ENCODE measurements at regions not wholly inside any gene's neighbourhood (a gene's known extent, or its start where the extent isn't known, plus 50 kb on each side); places are given as distances from the start of the nearest gene placed in this dataset.
A peak's percentile ranks its signal among the peaks of the same experiment; 100 is the strongest.

DNA sequence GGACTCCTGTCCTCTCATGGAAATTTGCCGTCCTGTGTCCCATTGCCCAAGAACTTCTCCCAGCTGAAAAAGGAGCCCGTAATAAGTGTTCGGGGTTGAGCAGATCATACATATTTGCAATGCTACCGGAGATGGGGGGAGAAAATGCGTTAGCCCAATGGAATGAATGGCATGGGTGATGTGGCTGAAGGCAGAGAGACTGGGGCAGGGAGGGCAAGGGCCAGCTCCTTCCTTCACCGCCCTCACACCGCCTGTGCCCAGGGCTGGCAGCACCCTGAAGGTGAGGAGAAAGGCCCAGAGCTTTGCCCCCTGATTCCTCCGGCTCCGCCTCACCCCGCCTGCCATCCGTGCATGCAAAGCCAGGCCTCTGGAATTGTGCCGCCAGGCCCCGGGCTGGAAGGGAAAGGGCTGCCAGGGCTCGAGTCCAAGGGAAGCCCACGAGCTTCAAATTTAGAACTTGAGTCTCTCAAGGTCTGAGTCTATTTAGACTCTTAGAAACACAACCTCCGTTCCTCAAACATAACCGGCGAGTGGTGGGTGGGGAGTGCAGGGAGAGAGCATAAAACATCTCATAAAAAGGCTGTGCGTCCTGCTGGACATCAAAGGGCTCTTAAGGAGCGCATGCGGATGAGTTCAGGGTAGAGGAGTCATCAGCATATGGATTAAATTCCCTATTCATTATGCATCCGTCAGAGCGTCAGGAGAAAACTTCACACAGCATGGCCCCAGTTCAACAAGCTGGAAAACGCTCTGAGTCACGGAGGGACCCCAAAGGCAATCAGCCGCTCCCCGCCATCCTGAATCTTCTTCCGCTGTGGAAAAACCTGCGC lies 121.7 kb upstream of the GLI2 start:
- intact Hi-C loops (cut with DNase I), result no loop called here
- peak; percentile 30 for DNase-seq
- no peak for ATAC-seq (ENCODE audit: poor library complexity)

DNA sequence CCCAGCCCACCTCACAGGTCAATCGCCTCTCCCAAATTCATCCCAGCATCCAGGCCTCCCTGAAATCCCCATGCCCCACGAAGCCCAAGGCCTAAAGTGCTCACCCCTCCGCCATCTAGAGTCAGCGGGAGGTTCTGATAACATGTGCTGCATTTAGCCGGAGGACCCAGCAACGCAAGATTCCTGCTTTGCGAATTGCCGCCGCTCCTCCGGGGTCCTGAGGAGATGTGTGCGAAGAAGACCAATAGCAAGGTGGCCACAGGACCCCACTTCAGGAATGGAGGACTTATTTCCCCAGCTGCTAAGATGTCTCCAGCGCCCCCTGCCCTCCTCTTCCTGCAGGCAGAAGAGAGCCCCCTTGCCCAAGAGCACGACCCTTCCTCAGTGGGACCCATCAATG lies 120.8 kb upstream of the GLI2 start:
- peak; percentile 38 for DNase-seq
- no peak for ATAC-seq (ENCODE audit: poor library complexity)
- intact Hi-C loops (cut with DNase I), result no loop called here

- ATAC-seq (ENCODE audit: poor library complexity), result no peak
- no peak for DNase-seq
- intact Hi-C loops (cut with DNase I), result no loop called here
Measured at GRCh38 chr2:120616261-120616660, 119.4 kb upstream of the GLI2 start.

DNA sequence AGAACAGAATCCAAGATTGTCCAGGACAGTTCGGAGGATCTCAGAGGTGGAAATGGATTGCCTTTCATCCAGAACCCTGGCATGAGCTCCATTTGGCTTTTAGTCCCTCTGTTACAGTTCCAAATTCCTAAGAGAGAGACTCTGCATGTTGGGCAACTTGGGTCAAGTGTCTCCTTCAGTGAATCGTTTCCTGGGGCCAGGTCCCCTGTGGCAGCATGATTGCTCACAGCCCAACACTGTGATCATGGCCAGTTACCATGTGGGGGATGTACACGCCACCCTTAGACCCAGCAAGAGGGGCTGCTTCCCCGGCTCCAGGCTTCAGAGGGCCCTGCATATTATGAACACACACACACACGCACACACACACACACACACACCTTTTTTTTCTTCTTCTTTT lies 118.6 kb upstream of the GLI2 start:
- intact Hi-C loops (cut with DNase I), result no loop called here
- DNase-seq, result no peak
- peak; percentile 59 for ATAC-seq (ENCODE audit: poor library complexity)

DNA sequence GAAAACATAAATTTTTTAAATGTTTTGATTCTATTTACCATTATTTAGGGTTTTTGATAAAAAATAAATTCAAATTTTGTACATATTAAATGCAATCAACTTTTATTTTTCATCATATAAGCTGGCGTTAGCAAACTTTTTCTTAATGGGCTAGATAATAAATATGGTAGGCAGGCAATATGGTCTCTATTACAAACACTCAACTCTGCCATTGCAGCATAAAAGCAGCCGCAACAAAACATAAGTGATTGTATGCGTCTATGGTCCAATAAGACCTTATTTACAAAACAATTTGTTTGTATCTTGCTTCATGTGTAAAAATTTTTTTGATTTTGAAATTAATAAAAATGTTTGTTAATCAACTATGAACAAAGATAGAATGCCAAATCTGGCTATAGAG lies 116.8 kb upstream of the GLI2 start:
- intact Hi-C loops (cut with DNase I), result no loop called here
- DNase-seq (no peak), ATAC-seq (ENCODE audit: poor library complexity) (no peak)

DNA sequence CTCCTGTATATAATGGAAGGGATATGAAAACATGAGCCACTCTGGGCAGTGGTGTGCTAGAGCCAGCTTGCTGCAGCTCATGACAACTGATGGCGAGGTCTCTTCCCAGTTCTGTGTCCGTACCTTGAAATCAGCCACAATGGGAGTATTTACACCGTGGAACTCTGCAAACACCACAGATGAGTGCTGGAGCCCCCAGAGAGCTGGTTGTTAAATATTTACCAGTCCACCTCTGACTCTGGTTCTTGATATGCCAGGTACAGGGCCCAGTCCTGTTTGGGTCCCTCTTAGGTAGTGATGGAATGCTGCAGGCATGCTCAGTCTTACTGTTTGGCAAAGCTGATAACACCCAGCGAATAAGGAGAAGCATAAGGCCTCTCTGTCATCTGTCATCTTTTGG lies 116.1 kb upstream of the GLI2 start:
- no peak for DNase-seq
- no peak for ATAC-seq (ENCODE audit: poor library complexity)
- intact Hi-C loops (cut with DNase I), result no loop called here

- ATAC-seq (ENCODE audit: poor library complexity), result no peak
- intact Hi-C loops (cut with DNase I), result no loop called here
Measured at GRCh38 chr2:120620025-120620793, 115.5 kb upstream of the GLI2 start.

GRCh38 chr2:120622159-120622869 lies 113.4 kb upstream of the GLI2 start:
- ATAC-seq (ENCODE audit: poor library complexity) (peak; percentile 83), DNase-seq (no peak)

More at GRCh38 chr2:120620025-120620793, 115.5 kb upstream of the GLI2 start:
- no peak for DNase-seq

GRCh38 chr2:120622886-120623753 lies 112.5 kb upstream of the GLI2 start:
- intact Hi-C loops (cut with DNase I), result no loop called here
- ATAC-seq (ENCODE audit: poor library complexity) (peak; percentile 9), DNase-seq (no peak)

More at GRCh38 chr2:120622159-120622869, 113.4 kb upstream of the GLI2 start:
- intact Hi-C loops (cut with DNase I), result no loop called here

GRCh38 chr2:120624061-120624737 lies 111.5 kb upstream of the GLI2 start:
- DNase-seq, result no peak
- no peak for ATAC-seq (ENCODE audit: poor library complexity)
- intact Hi-C loops (cut with DNase I), result no loop called here

- DNase-seq (no peak), ATAC-seq (ENCODE audit: poor library complexity) (no peak)
- intact Hi-C loops (cut with DNase I), result no loop called here
Measured at GRCh38 chr2:120624738-120625446, 110.8 kb upstream of the GLI2 start.

- no peak for ATAC-seq (ENCODE audit: poor library complexity)
Measured at GRCh38 chr2:120625865-120626560, 109.7 kb upstream of the GLI2 start.

DNA sequence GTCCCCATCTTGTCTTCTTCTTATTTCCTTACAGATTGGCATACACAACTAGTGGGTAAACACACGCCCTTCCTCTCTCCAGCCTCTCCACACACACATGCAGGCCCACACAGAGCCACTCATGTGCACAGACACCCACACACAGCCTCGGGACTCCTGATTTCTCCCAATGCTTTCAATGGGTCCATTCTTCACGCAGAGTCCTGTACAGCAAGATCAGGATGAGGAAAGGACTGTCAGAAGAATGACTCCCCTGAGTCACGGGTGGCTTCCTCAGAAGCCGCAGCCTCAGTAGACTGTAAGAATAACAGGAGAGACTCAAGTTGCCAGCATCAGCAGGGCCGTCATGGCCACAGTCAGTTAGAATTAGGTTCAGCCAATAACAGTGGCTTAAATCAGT lies 109.1 kb upstream of the GLI2 start:
- no peak for DNase-seq
- ATAC-seq (ENCODE audit: poor library complexity), result no peak
- intact Hi-C loops (cut with DNase I), result no loop called here

More at GRCh38 chr2:120625865-120626560, 109.7 kb upstream of the GLI2 start:
- intact Hi-C loops (cut with DNase I), result no loop called here
- DNase-seq, result no peak

DNA sequence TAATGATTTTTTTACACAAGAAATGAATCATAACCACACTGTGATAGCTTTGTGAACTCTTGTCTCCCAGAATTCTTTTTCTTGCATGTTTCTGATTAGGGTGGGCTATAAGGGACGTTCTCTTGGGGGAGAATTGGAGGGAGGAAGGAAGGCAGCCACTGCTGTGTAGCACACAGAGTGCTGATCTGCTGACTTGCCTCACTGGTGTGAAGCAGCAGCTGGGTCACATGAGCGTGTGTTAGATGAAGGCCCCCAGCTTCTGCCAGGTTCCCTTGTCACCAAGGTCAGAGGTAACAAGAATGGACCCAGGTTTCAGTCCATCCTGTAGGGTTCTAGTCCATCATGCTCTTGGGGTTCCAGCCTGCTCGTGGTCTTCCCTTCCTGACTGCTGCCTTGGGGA lies 107.4 kb upstream of the GLI2 start:
- ATAC-seq (ENCODE audit: poor library complexity), result no peak
- no peak for DNase-seq
- intact Hi-C loops (cut with DNase I), result no loop called here

DNA sequence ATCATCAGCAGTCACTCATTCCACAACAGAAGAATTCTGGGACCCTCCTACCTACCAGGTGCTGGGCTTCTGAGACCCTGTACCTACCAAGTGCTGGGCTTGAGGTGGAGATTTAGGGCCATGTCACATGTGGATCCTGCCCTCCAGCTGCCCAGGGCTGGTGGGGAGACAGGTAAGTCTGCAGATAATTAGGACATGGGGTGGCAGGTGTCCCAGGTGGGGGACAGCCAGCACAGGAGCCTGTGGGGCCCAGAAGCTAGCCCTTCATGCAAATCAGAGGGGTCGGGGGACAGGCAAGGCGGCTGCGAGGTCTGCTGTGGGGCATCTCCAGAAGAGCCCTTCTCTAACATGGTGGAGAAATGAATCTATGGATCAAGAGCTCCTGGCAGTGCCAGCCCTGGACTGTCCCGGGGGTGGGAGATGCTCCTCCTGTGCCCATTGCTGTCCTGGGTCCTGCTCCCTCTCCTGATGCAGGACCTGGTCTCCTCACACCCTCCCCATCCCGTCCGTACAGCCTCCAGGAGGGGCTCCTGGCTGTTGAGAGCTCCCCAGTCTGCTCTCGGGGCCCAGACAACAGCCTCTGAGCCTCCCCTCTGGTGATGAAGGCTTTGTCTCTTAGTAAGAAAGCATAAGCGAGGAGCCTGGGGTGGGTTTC lies 106.3 kb upstream of the GLI2 start:
- DNase-seq (no peak), ATAC-seq (ENCODE audit: poor library complexity) (no peak)
- intact Hi-C loops (cut with DNase I), result no loop called here

GRCh38 chr2:120630031-120630701 lies 105.5 kb upstream of the GLI2 start:
- intact Hi-C loops (cut with DNase I), result no loop called here
- no peak for ATAC-seq (ENCODE audit: poor library complexity)
- no peak for DNase-seq

All from Right ventricle myocardium superior (tissue), 1 donor.